ENCODE measurements at regions not wholly inside any gene's neighbourhood (a gene's known extent, or its start where the extent isn't known, plus 50 kb on each side); places are given as distances from the start of the nearest gene placed in this dataset.

- TF ChIP-seq CTCF (IDR thresholded peaks at IDR 0.05), result no peak
These were observed 66.5 kb upstream of the PJA2 start for GRCh38 chr5:109476292-109476691.

GRCh38 chr5:109469896-109470662 lies 60.3 kb upstream of the PJA2 start:
- Histone ChIP-seq H3K27me3 (no peaks in the 10 kb centered on the region), H3K9me3 (no peaks in the 10 kb centered on the region), H3K4me3 (no peak overlapping the region), H3K36me3 (no peaks in the 10 kb centered on the region), H3K27ac (no peak overlapping the region), H3K4me1 (peaks cover 0 to 4% of the 10 kb centered on the region in 2 donors)
- DNase-seq (ENCODE audit: low spot score in 2 of 2), result no peak
- TF ChIP-seq CTCF (IDR thresholded peaks at IDR 0.05) (no peak), POLR2A (IDR thresholded peaks at IDR 0.05) (no peak), POLR2AphosphoS5 (IDR thresholded peaks at IDR 0.05) (no peak)
- intact Hi-C loops (cut with DNase I; ENCODE audit: low total_unique reads), result loop anchor here (10.0 kb wide), 1 partner anchor 65 kb away; the partner anchor contains the start of gene PJA2

More at GRCh38 chr5:109476292-109476691, 66.5 kb upstream of the PJA2 start:
- Histone ChIP-seq H3K4me1 (no peaks in the 10 kb centered on the region), H3K36me3 (no peaks in the 10 kb centered on the region), H3K27ac (no peak overlapping the region), H3K4me3 (no peak overlapping the region), H3K27me3 (no peaks in the 10 kb centered on the region), H3K9me3 (no peaks in the 10 kb centered on the region)
- intact Hi-C loops (cut with DNase I; ENCODE audit: low total_unique reads), result no loop called here
- DNase-seq (ENCODE audit: low spot score in 2 of 2), result no peak

- no peaks in the 10 kb centered on the region for H3K9me3 ChIP-seq
- H3K4me3 ChIP-seq, result no peak overlapping the region
- H3K36me3 ChIP-seq, result no peaks in the 10 kb centered on the region
- no peak overlapping the region for H3K27ac ChIP-seq
- no peaks in the 10 kb centered on the region for H3K27me3 ChIP-seq
- TF ChIP-seq POLR2AphosphoS5 (IDR thresholded peaks at IDR 0.05) (peak; percentile 57 to 82 (median 66)), CTCF (IDR thresholded peaks at IDR 0.05) (peak; percentile 58 to 72 (median 72)), POLR2A (IDR thresholded peaks at IDR 0.05) (no peak)
- intact Hi-C loops (cut with DNase I; ENCODE audit: low total_unique reads), result loop anchor here (10.0 kb wide), 1 partner anchor 64 kb away; the partner anchor contains the start of gene PJA2
- H3K4me1 ChIP-seq, result peaks cover 0 to 4% of the 10 kb centered on the region in 2 donors
- DNase-seq (ENCODE audit: low spot score in 2 of 2), result peak; percentile 93 to 98
These were observed 59.1 kb upstream of the PJA2 start for GRCh38 chr5:109468737-109469420.

- no peaks in the 10 kb centered on the region for H3K27me3 ChIP-seq
- DNase-seq (ENCODE audit: low spot score in 2 of 2), result no peak
- TF ChIP-seq POLR2AphosphoS5 (IDR thresholded peaks at IDR 0.05), result no peak
- TF ChIP-seq CTCF (IDR thresholded peaks at IDR 0.05), result no peak
- no peak for TF ChIP-seq POLR2A (IDR thresholded peaks at IDR 0.05)
- intact Hi-C loops (cut with DNase I; ENCODE audit: low total_unique reads), result loop anchor here (10.0 kb wide), 1 partner anchor 63 kb away; the partner anchor contains the start of gene PJA2
- no peaks in the 10 kb centered on the region for H3K9me3 ChIP-seq
- H3K4me1 ChIP-seq, result peaks cover 0 to 4% of the 10 kb centered on the region in 2 donors
- no peak overlapping the region for H3K27ac ChIP-seq
- no peak overlapping the region for H3K4me3 ChIP-seq
- H3K36me3 ChIP-seq, result no peaks in the 10 kb centered on the region
These were observed 58.5 kb upstream of the PJA2 start for GRCh38 chr5:109468288-109468676.

GRCh38 chr5:109467058-109467457 lies 57.3 kb upstream of the PJA2 start:
- H3K9me3 ChIP-seq, result no peaks in the 10 kb centered on the region
- no peak for DNase-seq (ENCODE audit: low spot score in 2 of 2)
- no peak overlapping the region for H3K4me3 ChIP-seq
- H3K27ac ChIP-seq, result no peak overlapping the region
- H3K4me1 ChIP-seq, result peaks cover 0 to 4% of the 10 kb centered on the region in 2 donors
- H3K27me3 ChIP-seq, result no peaks in the 10 kb centered on the region
- no peaks in the 10 kb centered on the region for H3K36me3 ChIP-seq
- intact Hi-C loops (cut with DNase I; ENCODE audit: low total_unique reads), result loop anchor here (10.0 kb wide), 1 partner anchor 62 kb away; the partner anchor contains the start of gene PJA2
- no peak for TF ChIP-seq POLR2AphosphoS5 (IDR thresholded peaks at IDR 0.05)
- TF ChIP-seq POLR2A (IDR thresholded peaks at IDR 0.05), result no peak
- TF ChIP-seq CTCF (IDR thresholded peaks at IDR 0.05), result no peak
